HG03521 (cell line): ENCODE measurements at regions not wholly inside any gene's neighbourhood (a gene's known extent, or its start where the extent isn't known, plus 50 kb on each side); places are given as distances from the start of the nearest gene placed in this dataset.

Source experiments
- ATAC-seq: cut with Tn5 transposase; IDR thresholded peaks from one replicate; pipeline ENCODE4 v1.9.1; 2021; ENCODE audit warnings: mild to moderate bottlenecking, moderate library complexity; ENCODE audit not compliant: unreplicated experiment

- ATAC-seq: no peak
Observed at GRCh38 chr13:68199271-68199670, 969.1 kb upstream of the PCDH9 start.

GRCh38 chr13:68190818-68191217, 960.7 kb upstream of the PCDH9 start:
- no peak for ATAC-seq

GRCh38 chr13:68185444-68186141, 955.5 kb upstream of the PCDH9 start:
- no peak for ATAC-seq

- ATAC-seq: no peak
Observed at GRCh38 chr13:68176475-68176874, 946.3 kb upstream of the PCDH9 start.

- no peak for ATAC-seq
Observed at GRCh38 chr13:68174893-68175292, 944.8 kb upstream of the PCDH9 start.

GRCh38 chr13:68173111-68173510, 943.0 kb upstream of the PCDH9 start:
- no peak for ATAC-seq

GRCh38 chr13:68170961-68171360, 940.8 kb upstream of the PCDH9 start:
- no peak for ATAC-seq

- no peak for ATAC-seq
Observed at GRCh38 chr13:68168448-68168847, 938.3 kb upstream of the PCDH9 start.

- ATAC-seq: no peak
Observed at GRCh38 chr13:68160466-68160865, 930.3 kb upstream of the PCDH9 start.

- no peak for ATAC-seq
Observed at GRCh38 chr13:68152414-68152813, 922.3 kb upstream of the PCDH9 start.

- ATAC-seq: no peak
Observed at GRCh38 chr13:68145852-68146251, 915.7 kb upstream of the PCDH9 start.

- no peak for ATAC-seq
Observed at GRCh38 chr13:68128297-68128915, 898.3 kb upstream of the PCDH9 start.

GRCh38 chr13:68125087-68125480, 894.9 kb upstream of the PCDH9 start:
- ATAC-seq: no peak

- ATAC-seq: no peak
Observed at GRCh38 chr13:68124437-68125086, 894.4 kb upstream of the PCDH9 start.

- ATAC-seq: no peak
Observed at GRCh38 chr13:68110178-68110768, 880.1 kb upstream of the PCDH9 start.

GRCh38 chr13:68107667-68108066, 877.5 kb upstream of the PCDH9 start:
- ATAC-seq: no peak

GRCh38 chr13:68099631-68100030, 869.5 kb upstream of the PCDH9 start:
- no peak for ATAC-seq

- no peak for ATAC-seq
Observed at GRCh38 chr13:68081061-68081460, 850.9 kb upstream of the PCDH9 start.

- no peak for ATAC-seq
Observed at GRCh38 chr13:68078874-68079273, 848.7 kb upstream of the PCDH9 start.

- ATAC-seq: no peak
Observed at GRCh38 chr13:68078469-68078868, 848.3 kb upstream of the PCDH9 start.

- ATAC-seq: no peak
Observed at GRCh38 chr13:68076046-68076445, 845.9 kb upstream of the PCDH9 start.
